Activated CD4-positive, alpha-beta memory T cell treated with anti-CD3 and anti-CD28 coated beads, Interleukin-2, amount 10 ng/mL, durations not matched to agents 7 days and 5 days (primary cell): ENCODE measurements at regions not wholly inside any gene's neighbourhood (a gene's known extent, or its start where the extent isn't known, plus 50 kb on each side); places are given as distances from the start of the nearest gene placed in this dataset.

Experiments
- CTCF ChIA-PET: fragments of 350-600 bp; sonication (Branson Sonifier 250); formaldehyde crosslinking; loops from one replicate; lab custom pipeline; 2021; ENCODE audit warnings: antibody characterized with exemption, inconsistent platforms; lab: Charles Lee
- POLR2A ChIA-PET: fragments of 350-600 bp; sonication (Branson Sonifier 250); formaldehyde crosslinking; loops from one replicate; lab custom pipeline; 2021; ENCODE audit warnings: antibody characterized with exemption; lab: Charles Lee
- DNase-seq: peaks from one replicate; pipeline ENCODE4 v3.0.0-alpha.2; 2020
- H3K27ac Mint-ChIP-seq: one replicate; pipeline ENCODE4 v1.8.0; 2021; ENCODE audit warnings: mild to moderate bottlenecking, mixed read lengths
- H3K27me3 Mint-ChIP-seq: one replicate; pipeline ENCODE4 v1.8.0; 2021; ENCODE audit warnings: mixed read lengths
- H3K36me3 Mint-ChIP-seq: one replicate; pipeline ENCODE4 v1.8.0; 2021; ENCODE audit warnings: low read depth, mixed read lengths
- H3K4me1 Mint-ChIP-seq: one replicate; pipeline ENCODE4 v1.8.0; 2021; ENCODE audit warnings: mixed read lengths
- H3K4me3 Mint-ChIP-seq: one replicate; pipeline ENCODE4 v1.8.0; 2021; ENCODE audit warnings: mild to moderate bottlenecking, mixed read lengths
- H3K9me3 Mint-ChIP-seq: one replicate; pipeline ENCODE4 v1.8.0; 2021; ENCODE audit warnings: mixed read lengths

GRCh38 chr14:87153901-87154300, 839.1 kb downstream of the GALC start:
- H3K27me3 Mint-ChIP-seq, result no peaks in the 10 kb centered on the region
- POLR2A ChIA-PET, result no interaction called here

GRCh38 chr14:87153391-87153790, 839.6 kb downstream of the GALC start:
- Mint-ChIP-seq H3K4me3 (no peak overlapping the region), H3K36me3 (no peaks in the 10 kb centered on the region), H3K9me3 (peaks cover 13% of the 10 kb centered on the region), H3K27ac (no peak overlapping the region), H3K27me3 (no peaks in the 10 kb centered on the region), H3K4me1 (no peaks in the 10 kb centered on the region)
- CTCF ChIA-PET, result no interaction called here
- POLR2A ChIA-PET, result no interaction called here
- no peak for DNase-seq

More at GRCh38 chr14:87153901-87154300, 839.1 kb downstream of the GALC start:
- no peaks in the 10 kb centered on the region for H3K36me3 Mint-ChIP-seq
- no peak overlapping the region for H3K4me3 Mint-ChIP-seq
- no peaks in the 10 kb centered on the region for H3K4me1 Mint-ChIP-seq
- peaks cover 12% of the 10 kb centered on the region for H3K9me3 Mint-ChIP-seq
- CTCF ChIA-PET, result no interaction called here
- H3K27ac Mint-ChIP-seq, result no peak overlapping the region
- no peak for DNase-seq

- CTCF ChIA-PET, result no interaction called here
- H3K9me3 Mint-ChIP-seq, result peaks cover 14% of the 10 kb centered on the region
- DNase-seq, result no peak
- H3K27ac Mint-ChIP-seq, result no peak overlapping the region
- no peaks in the 10 kb centered on the region for H3K4me1 Mint-ChIP-seq
- no peaks in the 10 kb centered on the region for H3K36me3 Mint-ChIP-seq
- H3K27me3 Mint-ChIP-seq, result no peaks in the 10 kb centered on the region
- POLR2A ChIA-PET, result no interaction called here
- no peak overlapping the region for H3K4me3 Mint-ChIP-seq
Measured at GRCh38 chr14:87152693-87153092, 840.3 kb downstream of the GALC start.

- H3K36me3 Mint-ChIP-seq, result no peaks in the 10 kb centered on the region
- H3K27ac Mint-ChIP-seq, result no peak overlapping the region
- DNase-seq, result no peak
- H3K4me1 Mint-ChIP-seq, result no peaks in the 10 kb centered on the region
- H3K9me3 Mint-ChIP-seq, result peaks cover 10% of the 10 kb centered on the region
- ChIA-PET CTCF (no interaction called here), POLR2A (no interaction called here)
- no peak overlapping the region for H3K4me3 Mint-ChIP-seq
- H3K27me3 Mint-ChIP-seq, result no peaks in the 10 kb centered on the region
Measured at GRCh38 chr14:87149583-87150354, 843.2 kb downstream of the GALC start.

- Mint-ChIP-seq H3K27me3 (no peaks in the 10 kb centered on the region), H3K4me1 (no peaks in the 10 kb centered on the region), H3K4me3 (no peak overlapping the region), H3K36me3 (no peaks in the 10 kb centered on the region), H3K27ac (no peak overlapping the region), H3K9me3 (peaks cover 8% of the 10 kb centered on the region)
- no peak for DNase-seq
- ChIA-PET POLR2A (no interaction called here), CTCF (no interaction called here)
Measured at GRCh38 chr14:87148655-87149054, 844.3 kb downstream of the GALC start.

- no peaks in the 10 kb centered on the region for H3K36me3 Mint-ChIP-seq
- H3K27ac Mint-ChIP-seq, result no peak overlapping the region
- no peak for DNase-seq
- H3K9me3 Mint-ChIP-seq, result peaks cover 7% of the 10 kb centered on the region
- ChIA-PET CTCF (no interaction called here), POLR2A (no interaction called here)
- H3K27me3 Mint-ChIP-seq, result no peaks in the 10 kb centered on the region
- H3K4me1 Mint-ChIP-seq, result no peaks in the 10 kb centered on the region
- H3K4me3 Mint-ChIP-seq, result no peak overlapping the region
Measured at GRCh38 chr14:87142551-87143211, 850.3 kb downstream of the GALC start.

GRCh38 chr14:87141801-87142200, 851.2 kb downstream of the GALC start:
- peaks cover 7% of the 10 kb centered on the region for H3K9me3 Mint-ChIP-seq
- H3K4me3 Mint-ChIP-seq, result no peak overlapping the region
- H3K27me3 Mint-ChIP-seq, result no peaks in the 10 kb centered on the region

GRCh38 chr14:87139299-87139698, 853.7 kb downstream of the GALC start:
- no peak for DNase-seq
- no peaks in the 10 kb centered on the region for H3K27me3 Mint-ChIP-seq
- H3K4me1 Mint-ChIP-seq, result no peaks in the 10 kb centered on the region
- no peaks in the 10 kb centered on the region for H3K36me3 Mint-ChIP-seq
- H3K4me3 Mint-ChIP-seq, result no peak overlapping the region
- ChIA-PET CTCF (no interaction called here), POLR2A (no interaction called here)
- H3K9me3 Mint-ChIP-seq, result peaks cover 13% of the 10 kb centered on the region
- H3K27ac Mint-ChIP-seq, result no peak overlapping the region

More at GRCh38 chr14:87141801-87142200, 851.2 kb downstream of the GALC start:
- Mint-ChIP-seq H3K36me3 (no peaks in the 10 kb centered on the region), H3K4me1 (no peaks in the 10 kb centered on the region), H3K27ac (no peak overlapping the region)
- DNase-seq, result no peak
- POLR2A ChIA-PET, result no interaction called here
- CTCF ChIA-PET, result no interaction called here

- CTCF ChIA-PET, result no interaction called here
- Mint-ChIP-seq H3K9me3 (peaks cover 14% of the 10 kb centered on the region), H3K27me3 (no peaks in the 10 kb centered on the region), H3K4me1 (no peaks in the 10 kb centered on the region), H3K4me3 (no peak overlapping the region), H3K36me3 (no peaks in the 10 kb centered on the region), H3K27ac (no peak overlapping the region)
- POLR2A ChIA-PET, result no interaction called here
- DNase-seq, result no peak
Measured at GRCh38 chr14:87133073-87133801, 859.7 kb downstream of the GALC start.

GRCh38 chr14:87131879-87132278, 861.1 kb downstream of the GALC start:
- H3K9me3 Mint-ChIP-seq, result peaks cover 14% of the 10 kb centered on the region
- no peak overlapping the region for H3K27ac Mint-ChIP-seq
- POLR2A ChIA-PET, result no interaction called here
- DNase-seq, result no peak
- no peaks in the 10 kb centered on the region for H3K4me1 Mint-ChIP-seq
- no peak overlapping the region for H3K4me3 Mint-ChIP-seq
- CTCF ChIA-PET, result no interaction called here
- H3K36me3 Mint-ChIP-seq, result no peaks in the 10 kb centered on the region
- no peaks in the 10 kb centered on the region for H3K27me3 Mint-ChIP-seq

- Mint-ChIP-seq H3K36me3 (no peaks in the 10 kb centered on the region), H3K9me3 (peaks cover 4% of the 10 kb centered on the region), H3K4me1 (no peaks in the 10 kb centered on the region), H3K27ac (no peak overlapping the region), H3K4me3 (no peak overlapping the region), H3K27me3 (no peaks in the 10 kb centered on the region)
- ChIA-PET CTCF (no interaction called here), POLR2A (no interaction called here)
- DNase-seq, result no peak
Measured at GRCh38 chr14:87122166-87122565, 870.8 kb downstream of the GALC start.

- no peaks in the 10 kb centered on the region for H3K4me1 Mint-ChIP-seq
- H3K36me3 Mint-ChIP-seq, result no peaks in the 10 kb centered on the region
- ChIA-PET CTCF (no interaction called here), POLR2A (no interaction called here)
- no peaks in the 10 kb centered on the region for H3K27me3 Mint-ChIP-seq
- H3K27ac Mint-ChIP-seq, result no peak overlapping the region
- no peak for DNase-seq
- H3K9me3 Mint-ChIP-seq, result peaks cover 4% of the 10 kb centered on the region
- H3K4me3 Mint-ChIP-seq, result no peak overlapping the region
Measured at GRCh38 chr14:87121716-87122115, 871.3 kb downstream of the GALC start.

- no peak for DNase-seq
- H3K36me3 Mint-ChIP-seq, result no peaks in the 10 kb centered on the region
- no peak overlapping the region for H3K4me3 Mint-ChIP-seq
- CTCF ChIA-PET, result no interaction called here
- H3K27me3 Mint-ChIP-seq, result no peaks in the 10 kb centered on the region
- H3K4me1 Mint-ChIP-seq, result no peaks in the 10 kb centered on the region
- POLR2A ChIA-PET, result no interaction called here
- peaks cover 4% of the 10 kb centered on the region for H3K9me3 Mint-ChIP-seq
- H3K27ac Mint-ChIP-seq, result no peak overlapping the region
Measured at GRCh38 chr14:87115234-87115633, 877.7 kb downstream of the GALC start.
